ENCODE measurements at regions not wholly inside any gene's neighbourhood (a gene's known extent, or its start where the extent isn't known, plus 50 kb on each side); places are given as distances from the start of the nearest gene placed in this dataset.

GRCh38 chr1:194584052-194584451, 1397.6 kb upstream of the B3GALT2 start:
- TF ChIP-seq CTCF (IDR thresholded peaks at IDR 0.05) (no peak), EZH2 (IDR thresholded peaks at IDR 0.05) (no peak), EZH2phosphoT487 (IDR thresholded peaks at IDR 0.05) (no peak)

All from neural progenitor cell (in vitro differentiated cells).